Motor neuron (in vitro differentiated cells): ENCODE measurements at regions not wholly inside any gene's neighbourhood (a gene's known extent, or its start where the extent isn't known, plus 50 kb on each side); places are given as distances from the start of the nearest gene placed in this dataset.
"Not testable (repeated sequence)": the region's sequence is repeated elsewhere in the genome, so short reads cannot be mapped to it uniquely, and the experiment has no call there.

Experiments used
- ATAC-seq, 8 experiments: fragments of 200-7000 bp; cut with Tn5 transposase; replicated peaks in 6 of 8; 2 replicates each; pipeline ENCODE4 v1.8.0; 2021; ENCODE audit warnings: mild to moderate bottlenecking in 8 of 8, moderate library complexity in 8 of 8
- H3K27ac ChIP-seq, 2 donors: fragments of 250-450 bp; sonication (Bioruptor Pico); 2 replicates each; pipeline ENCODE4 v1.9.0; 2021; ENCODE audit warnings: antibody characterized with exemption in 2 of 2, mild to moderate bottlenecking in 2 of 2, moderate library complexity in 1 of 2
- H3K4me1 ChIP-seq, 2 donors: fragments of 250-450 bp; sonication (Bioruptor Pico); replicated peaks in 1 of 2; 2 replicates each; pipeline ENCODE4 v1.6.1; 2021; ENCODE audit warnings: antibody characterized with exemption in 2 of 2, mild to moderate bottlenecking in 2 of 2, moderate library complexity in 1 of 2
- H3K4me3 ChIP-seq, 5 donors: fragments of 250-450 bp; sonication (Bioruptor Pico); 2 replicates each; pipeline ENCODE4 v1.9.0; 2021; ENCODE audit warnings: antibody characterized with exemption in 5 of 5, mild to moderate bottlenecking in 5 of 5, moderate library complexity in 4 of 5
- WGBS, 10 experiments: fragments of 450-650 bp; shearing (Covaris generic); methylation state at CpG; one replicate each; pipeline ENCODE4 v1.0.0; 2022; 5-methylcytosine and 5-hydroxymethylcytosine counted together
- in situ Hi-C, 9 experiments: fragments of 400-800 bp; cut with MboI; loops; one replicate each; pipeline ENCODE4 v1.15.0; 2021; ENCODE audit warnings: low sequenced_read_pairs in 9 of 9, low pct_unique_long_range_greater_than_20kb in 2 of 9; ENCODE audit not compliant: unreplicated experiment in 9 of 9

GRCh38 chr12:69172491-69172890, 66.9 kb upstream of the CPSF6 start:
- in situ Hi-C loops, result no loop called here
- no peak overlapping the region for H3K4me3 ChIP-seq
- peaks cover 18 to 21% of the 10 kb centered on the region in 2 donors for H3K4me1 ChIP-seq
- H3K27ac ChIP-seq, result no peak overlapping the region
- WGBS, 10 experiments, result 44 to 100% (median 77%) methylated on average over 1 of the region's 1 CpG; no CpG with 5 or more reads in 1 of the 10 experiments
- ATAC-seq, result no peak

- WGBS, 10 experiments, result 45 to 60% (median 56%) methylated on average over 1 to 8 of the region's 9 CpGs; no CpG with 5 or more reads in 4 of the 10 experiments
- peak overlapping the region in 3 of 5 donors; percentile 16 to 21 (median 20) for H3K4me3 ChIP-seq
- in situ Hi-C loops, result no loop called here
- peaks cover 16 to 21% of the 10 kb centered on the region in 2 donors for H3K4me1 ChIP-seq
- peak overlapping the region; percentile 1 to 51 for H3K27ac ChIP-seq
- ATAC-seq, result peak in 5 of 8 experiments; percentile 92 to 96 (median 95)
Measured at GRCh38 chr12:69173368-69173767, 66.0 kb upstream of the CPSF6 start.

- no peak overlapping the region for H3K27ac ChIP-seq
- H3K4me3 ChIP-seq, result no peak overlapping the region
- H3K4me1 ChIP-seq, result no peaks in the 10 kb centered on the region
- ATAC-seq, result no peak
- in situ Hi-C loops, result no loop called here
Measured at GRCh38 chr12:69179786-69180185, 59.6 kb upstream of the CPSF6 start.

GRCh38 chr12:69187572-69187971, 51.8 kb upstream of the CPSF6 start:
- ATAC-seq, H3K27ac ChIP-seq, in situ Hi-C loops, H3K4me3 ChIP-seq, H3K4me1 ChIP-seq: not testable (repeated sequence)
- 29 to 85% (median 44%) methylated on average over 2 to 7 of the region's 7 CpGs; no CpG with 5 or more reads in 1 of the 10 experiments for WGBS, 10 experiments

GRCh38 chr12:69189378-69189978, 49.9 kb upstream of the CPSF6 start:
- H3K4me1 ChIP-seq, result no peaks in the 10 kb centered on the region
- WGBS, 10 experiments, result 4 to 47% (median 27%) methylated on average over 3 to 4 of the region's 4 CpGs

More at GRCh38 chr12:69189378-69189978, 49.9 kb upstream of the CPSF6 start:
- ATAC-seq, result no peak
- Histone ChIP-seq H3K27ac (no peak overlapping the region), H3K4me3 (no peak overlapping the region)
- in situ Hi-C loops, result no loop called here
